ENCODE measurements at regions not wholly inside any gene's neighbourhood (a gene's known extent, or its start where the extent isn't known, plus 50 kb on each side); places are given as distances from the start of the nearest gene placed in this dataset.

GRCh38 chr20:5687884-5688283 lies 62.3 kb upstream of the SHLD1 start:
- Histone ChIP-seq H3K4me3 (no peak overlapping the region), H3K27ac (ENCODE audit: low read depth) (no peak overlapping the region), H3K79me2 (replicated peaks; ENCODE audit: insufficient read depth) (no peaks in the 10 kb centered on the region), H3K36me3 (ENCODE audit: insufficient read depth) (no peaks in the 10 kb centered on the region), H4K20me1 (replicated peaks; ENCODE audit: insufficient read depth) (no peaks in the 10 kb centered on the region), H3F3A (replicated peaks; ENCODE audit: low read depth) (no peaks in the 10 kb centered on the region), H3K9me2 (ENCODE audit: insufficient read depth) (no peaks in the 10 kb centered on the region), H3K27me3 (ENCODE audit: insufficient read depth) (no peaks in the 10 kb centered on the region), H2AFZ (no peak overlapping the region; the same call in 1 of the 2 replicates), H3K4me1 (ENCODE audit: insufficient read depth) (no peaks in the 10 kb centered on the region), H3K4me2 (no peak overlapping the region)
- ATAC-seq = no peak
- TF ChIP-seq NANOG (IDR thresholded peaks at IDR 0.05; ENCODE audit: borderline replicate concordance) = no peak
- TF ChIP-seq, protein P1, sequence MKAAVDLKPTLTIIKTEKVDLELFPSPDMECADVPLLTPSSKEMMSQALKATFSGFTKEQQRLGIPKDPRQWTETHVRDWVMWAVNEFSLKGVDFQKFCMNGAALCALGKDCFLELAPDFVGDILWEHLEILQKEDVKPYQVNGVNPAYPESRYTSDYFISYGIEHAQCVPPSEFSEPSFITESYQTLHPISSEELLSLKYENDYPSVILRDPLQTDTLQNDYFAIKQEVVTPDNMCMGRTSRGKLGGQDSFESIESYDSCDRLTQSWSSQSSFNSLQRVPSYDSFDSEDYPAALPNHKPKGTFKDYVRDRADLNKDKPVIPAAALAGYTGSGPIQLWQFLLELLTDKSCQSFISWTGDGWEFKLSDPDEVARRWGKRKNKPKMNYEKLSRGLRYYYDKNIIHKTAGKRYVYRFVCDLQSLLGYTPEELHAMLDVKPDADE (IDR thresholded peaks at IDR 0.05) = no peak
- no peak for TF ChIP-seq ZNF331 (CRISPR knock-in tag; IDR thresholded peaks at IDR 0.05; ENCODE audit: low read depth)
- TF ChIP-seq EZH2 (IDR thresholded peaks at IDR 0.05; ENCODE audit: low read depth, unreplicated experiment) = no peak
- TF ChIP-seq CREB1 (CRISPR knock-in tag; IDR thresholded peaks at IDR 0.05; ENCODE audit: low read depth) = no peak
- peaks cover 2% of the 10 kb centered on the region for H3K27me3 Mint-ChIP-seq (ENCODE audit: insufficient read depth, low read depth, poor library complexity)
- no peak overlapping the region for H3K27ac Mint-ChIP-seq
- no peaks in the 10 kb centered on the region for H3K9me3 Mint-ChIP-seq
- H3K36me3 Mint-ChIP-seq (ENCODE audit: low read depth) = no peaks in the 10 kb centered on the region
- DNase-seq (ENCODE audit: low spot score) = no peak
- no peak overlapping the region for H3K4me3 Mint-ChIP-seq
- no peaks in the 10 kb centered on the region for H3K4me1 Mint-ChIP-seq

GRCh38 chr20:5686384-5687105 lies 63.7 kb upstream of the SHLD1 start:
- H3K27ac ChIP-seq (ENCODE audit: low read depth) = no peak overlapping the region
- H3F3A ChIP-seq (replicated peaks; ENCODE audit: low read depth) = no peaks in the 10 kb centered on the region
- H3K79me2 ChIP-seq (replicated peaks; ENCODE audit: insufficient read depth) = no peaks in the 10 kb centered on the region
- H3K27me3 ChIP-seq (ENCODE audit: insufficient read depth) = no peaks in the 10 kb centered on the region
- Mint-ChIP-seq H3K27me3 (ENCODE audit: insufficient read depth, low read depth, poor library complexity) (peaks cover 2% of the 10 kb centered on the region), H3K36me3 (ENCODE audit: low read depth) (no peaks in the 10 kb centered on the region), H3K4me3 (no peak overlapping the region), H3K27ac (no peak overlapping the region), H3K4me1 (no peaks in the 10 kb centered on the region), H3K9me3 (no peaks in the 10 kb centered on the region; the same call in 2 of the 3 replicates)
- no peak overlapping the region for H3K4me3 ChIP-seq
- H4K20me1 ChIP-seq (replicated peaks; ENCODE audit: insufficient read depth) = no peaks in the 10 kb centered on the region
- no peak overlapping the region for H3K4me2 ChIP-seq
- DNase-seq (ENCODE audit: low spot score) = no peak
- no peaks in the 10 kb centered on the region for H3K9me2 ChIP-seq (ENCODE audit: insufficient read depth)
- H3K36me3 ChIP-seq (ENCODE audit: insufficient read depth) = no peaks in the 10 kb centered on the region
- H2AFZ ChIP-seq = no peak overlapping the region
- ATAC-seq = no peak
- H3K4me1 ChIP-seq (ENCODE audit: insufficient read depth) = no peaks in the 10 kb centered on the region
- TF ChIP-seq ZNF331 (CRISPR knock-in tag; IDR thresholded peaks at IDR 0.05; ENCODE audit: low read depth) = no peak
- no peak for TF ChIP-seq ZNF462 (CRISPR knock-in tag; IDR thresholded peaks at IDR 0.05)
- TF ChIP-seq POLR2AphosphoS5 (IDR thresholded peaks at IDR 0.05; ENCODE audit: low read depth) = no peak
- TF ChIP-seq EZH2phosphoT487 (IDR thresholded peaks at IDR 0.05; ENCODE audit: unreplicated experiment) = no peak
- no peak for TF ChIP-seq NANOG (IDR thresholded peaks at IDR 0.05; ENCODE audit: borderline replicate concordance)
- TF ChIP-seq JUNB (IDR thresholded peaks at IDR 0.05; ENCODE audit: unreplicated experiment) = no peak
- no peak for TF ChIP-seq ZNF114 (CRISPR knock-in tag; IDR thresholded peaks at IDR 0.05)
- no peak for TF ChIP-seq CREB1 (CRISPR knock-in tag; IDR thresholded peaks at IDR 0.05; ENCODE audit: low read depth)
- no peak for TF ChIP-seq EZH2 (IDR thresholded peaks at IDR 0.05; ENCODE audit: low read depth, unreplicated experiment)
- TF ChIP-seq, protein P1 (IDR thresholded peaks at IDR 0.05) = no peak

All from GM23338 (cell line).